Tibial nerve (tissue), 4 donors: ENCODE measurements at regions not wholly inside any gene's neighbourhood (a gene's known extent, or its start where the extent isn't known, plus 50 kb on each side); places are given as distances from the start of the nearest gene placed in this dataset.

Experiments
- DNase-seq, 2 donors: peaks; one replicate each; pipeline ENCODE4 v3.0.0-alpha.2; 2019; ENCODE audit warnings: low spot score in 2 of 2
- H3K27ac ChIP-seq, 4 donors: fragments of 200-600 bp; sonication (generic) in 3 of 4; one replicate each; pipeline ENCODE4 v1.5.1; 2017 to 2019; ENCODE audit warnings: mild to moderate bottlenecking in 1 of 4
- H3K27me3 ChIP-seq, 2 donors: fragments of 200-600 bp; sonication (generic) in 1 of 2; one replicate each; pipeline versions ENCODE4 v1.5.1 to v1.6.0; 2017 to 2019
- H3K36me3 ChIP-seq, 3 donors: fragments of 200-600 bp; sonication (generic); one replicate each; pipeline ENCODE4 v1.5.1; 2018 to 2019
- H3K4me1 ChIP-seq, 4 donors: fragments of 200-600 bp; sonication (generic) in 3 of 4; one replicate each; pipeline ENCODE4 v1.5.1; 2017 to 2019
- H3K4me3 ChIP-seq, 4 donors: fragments of 200-600 bp; sonication (generic) in 3 of 4; one replicate each; pipeline ENCODE4 v1.5.1; 2017 to 2019; ENCODE audit warnings: mild to moderate bottlenecking in 1 of 4, moderate library complexity in 1 of 4
- H3K9me3 ChIP-seq, 4 donors: fragments of 200-600 bp; sonication (generic) in 3 of 4; one replicate each; pipeline ENCODE4 v1.5.1; 2017 to 2019
- EP300 ChIP-seq, 2 donors: sonication (generic); formaldehyde crosslinking; IDR thresholded peaks; one replicate each; pipeline ENCODE4 v1.6.1; 2017; ENCODE audit warnings: antibody characterized with exemption in 2 of 2, mild to moderate bottlenecking in 1 of 2
- POLR2A ChIP-seq, 2 donors: fragments of 450-650 bp; IDR thresholded peaks; one replicate each; pipeline ENCODE4 v1.6.1; 2017; ENCODE audit warnings: antibody characterized with exemption in 2 of 2, mild to moderate bottlenecking in 2 of 2, moderate library complexity in 2 of 2
- WGBS, 2 donors: methylation state at CpG; one replicate each; pipeline ENCODE4 v1.1.5; 2018; 5-methylcytosine and 5-hydroxymethylcytosine counted together
- TF ChIP-seq, protein P1 (sequence below), 5 experiments: fragments of 200-600 bp in 3 of 5; fragments of 450-650 bp in 2 of 5; sonication (generic) in 3 of 5; IDR thresholded peaks; one replicate each; pipeline ENCODE4 v1.5.1; 2016 to 2019; ENCODE audit warnings: antibody characterized with exemption in 5 of 5, mild to moderate bottlenecking in 3 of 5, moderate library complexity in 2 of 5

DNA sequence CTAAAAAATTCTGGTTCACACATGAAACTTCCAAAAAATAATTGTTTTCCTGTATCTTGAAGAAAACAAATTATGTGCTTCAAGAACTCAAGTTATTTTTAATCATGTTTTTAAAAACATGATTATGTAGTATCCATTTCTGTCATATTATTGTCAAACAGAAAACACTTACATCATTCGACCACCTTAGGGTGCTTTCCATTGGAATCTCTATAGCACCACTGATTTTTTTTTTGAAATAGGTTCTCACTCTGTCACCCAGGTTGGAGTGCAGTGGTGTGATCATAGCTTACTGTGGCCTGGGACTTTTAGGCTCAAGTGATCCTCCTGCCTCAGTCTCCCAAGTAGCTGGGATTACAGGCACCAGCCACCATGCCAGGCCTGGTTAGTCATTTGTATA, 457.3 kb downstream of the SI start:
- no peaks in the 10 kb centered on the region for H3K4me1 ChIP-seq
- no peaks in the 10 kb centered on the region for H3K27me3 ChIP-seq
- H3K36me3 ChIP-seq: no peaks in the 10 kb centered on the region
- no peak overlapping the region for H3K4me3 ChIP-seq
- TF ChIP-seq EP300 (IDR thresholded peaks at IDR 0.05): no peak
- TF ChIP-seq, protein P1, sequence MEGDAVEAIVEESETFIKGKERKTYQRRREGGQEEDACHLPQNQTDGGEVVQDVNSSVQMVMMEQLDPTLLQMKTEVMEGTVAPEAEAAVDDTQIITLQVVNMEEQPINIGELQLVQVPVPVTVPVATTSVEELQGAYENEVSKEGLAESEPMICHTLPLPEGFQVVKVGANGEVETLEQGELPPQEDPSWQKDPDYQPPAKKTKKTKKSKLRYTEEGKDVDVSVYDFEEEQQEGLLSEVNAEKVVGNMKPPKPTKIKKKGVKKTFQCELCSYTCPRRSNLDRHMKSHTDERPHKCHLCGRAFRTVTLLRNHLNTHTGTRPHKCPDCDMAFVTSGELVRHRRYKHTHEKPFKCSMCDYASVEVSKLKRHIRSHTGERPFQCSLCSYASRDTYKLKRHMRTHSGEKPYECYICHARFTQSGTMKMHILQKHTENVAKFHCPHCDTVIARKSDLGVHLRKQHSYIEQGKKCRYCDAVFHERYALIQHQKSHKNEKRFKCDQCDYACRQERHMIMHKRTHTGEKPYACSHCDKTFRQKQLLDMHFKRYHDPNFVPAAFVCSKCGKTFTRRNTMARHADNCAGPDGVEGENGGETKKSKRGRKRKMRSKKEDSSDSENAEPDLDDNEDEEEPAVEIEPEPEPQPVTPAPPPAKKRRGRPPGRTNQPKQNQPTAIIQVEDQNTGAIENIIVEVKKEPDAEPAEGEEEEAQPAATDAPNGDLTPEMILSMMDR (IDR thresholded peaks at IDR 0.05): no peak
- TF ChIP-seq POLR2A (IDR thresholded peaks at IDR 0.05): no peak
- no peak for DNase-seq
- no peaks in the 10 kb centered on the region for H3K9me3 ChIP-seq
- H3K27ac ChIP-seq: no peak overlapping the region
- 91 to 95% methylated on average over 1 of the region's 1 CpG for WGBS, 2 donors

GRCh38 chr3:164620423-164620822, 457.9 kb downstream of the SI start:
- Histone ChIP-seq H3K4me3 (no peak overlapping the region), H3K36me3 (no peaks in the 10 kb centered on the region), H3K27ac (no peak overlapping the region), H3K27me3 (no peaks in the 10 kb centered on the region), H3K9me3 (no peaks in the 10 kb centered on the region), H3K4me1 (no peaks in the 10 kb centered on the region)
- no peak for DNase-seq
- TF ChIP-seq POLR2A (IDR thresholded peaks at IDR 0.05): no peak
- no peak for TF ChIP-seq EP300 (IDR thresholded peaks at IDR 0.05)
- TF ChIP-seq, protein P1 (IDR thresholded peaks at IDR 0.05): no peak
- 63 to 66% methylated on average over 4 of the region's 4 CpGs for WGBS, 2 donors

DNA sequence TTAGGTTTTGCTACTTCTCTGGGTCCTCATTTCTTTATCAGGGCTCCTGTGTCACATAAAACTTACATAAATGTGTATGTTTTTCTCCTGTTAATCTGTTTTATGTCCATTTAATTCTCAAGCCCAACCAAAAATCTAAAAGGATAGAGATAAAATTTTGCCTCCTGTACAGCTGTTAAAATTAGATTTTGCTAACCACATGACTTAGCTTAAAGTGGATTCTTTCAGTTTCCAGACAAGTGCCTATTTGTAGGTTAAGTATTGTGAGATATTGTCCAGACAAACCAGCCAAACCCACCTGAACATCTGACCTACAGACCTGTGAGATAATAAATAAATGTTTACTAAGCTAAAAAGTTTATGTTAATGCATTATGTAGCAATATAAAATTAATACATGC, 465.5 kb downstream of the SI start:
- Histone ChIP-seq H3K36me3 (no peaks in the 10 kb centered on the region), H3K4me3 (no peak overlapping the region), H3K4me1 (no peaks in the 10 kb centered on the region), H3K27me3 (no peaks in the 10 kb centered on the region), H3K9me3 (no peaks in the 10 kb centered on the region), H3K27ac (no peak overlapping the region)
- no peak for DNase-seq
- TF ChIP-seq EP300 (IDR thresholded peaks at IDR 0.05) (no peak), POLR2A (IDR thresholded peaks at IDR 0.05) (no peak)
- TF ChIP-seq, protein P1 (IDR thresholded peaks at IDR 0.05): no peak

DNA sequence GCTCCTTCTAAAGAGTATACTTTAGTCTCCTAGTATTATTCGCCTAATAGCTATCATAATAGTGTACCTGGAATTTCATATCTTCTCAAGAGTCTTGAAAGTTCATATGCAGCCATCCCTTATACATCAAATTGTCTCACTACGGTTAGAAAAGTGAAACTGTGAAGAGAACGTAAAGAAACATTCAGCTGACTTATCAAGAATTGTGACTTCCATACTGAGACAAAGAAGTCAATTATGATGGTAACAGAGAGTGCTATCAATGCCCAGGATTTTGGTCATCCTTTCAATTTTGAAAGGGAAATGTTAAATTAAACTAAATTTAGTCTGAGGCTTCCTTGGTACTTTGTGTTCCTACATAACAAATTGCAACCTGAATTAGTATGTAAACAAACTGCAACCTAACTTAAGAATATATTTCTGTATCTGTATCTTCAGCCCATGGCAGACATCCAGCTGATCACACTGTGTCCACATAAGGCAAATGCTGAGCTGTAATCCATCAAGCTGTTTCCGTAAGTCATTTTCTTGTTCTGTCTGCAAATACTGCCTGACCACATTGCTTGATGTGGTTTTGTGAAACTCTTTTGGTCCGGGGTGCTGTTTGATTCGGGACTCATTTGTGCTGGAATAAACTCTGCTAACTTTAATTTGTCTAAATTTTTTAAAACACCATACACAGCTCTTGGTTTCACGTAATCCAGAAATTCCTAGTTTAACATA, 469.6 kb downstream of the SI start:
- Histone ChIP-seq H3K27ac (no peak overlapping the region), H3K27me3 (no peaks in the 10 kb centered on the region), H3K4me1 (no peaks in the 10 kb centered on the region), H3K4me3 (no peak overlapping the region), H3K9me3 (no peaks in the 10 kb centered on the region), H3K36me3 (no peaks in the 10 kb centered on the region)
- no peak for TF ChIP-seq POLR2A (IDR thresholded peaks at IDR 0.05)
- no peak for TF ChIP-seq EP300 (IDR thresholded peaks at IDR 0.05)
- TF ChIP-seq, protein P1 (IDR thresholded peaks at IDR 0.05): no peak
- no peak for DNase-seq
- WGBS, 2 donors: 72 to 77% methylated on average over 7 of the region's 7 CpGs

DNA sequence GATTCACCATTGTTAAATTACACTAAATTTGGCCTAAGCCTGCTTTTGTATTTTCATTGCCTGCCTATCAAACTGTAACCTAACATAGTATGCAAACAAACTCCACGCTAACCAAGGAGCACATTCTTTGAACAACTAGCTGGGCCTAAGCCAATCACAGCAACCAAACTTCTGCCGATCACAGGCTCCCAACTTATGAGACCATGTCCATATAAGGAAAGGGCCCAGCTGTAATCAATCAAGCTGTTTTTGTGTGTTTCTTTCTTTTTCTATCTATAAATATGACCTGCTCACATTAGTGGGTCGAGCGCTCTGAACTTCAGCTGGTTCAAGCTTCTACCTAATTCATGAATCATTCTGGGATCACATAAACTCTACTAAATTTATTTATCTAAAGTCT, 473.6 kb downstream of the SI start:
- Histone ChIP-seq H3K36me3 (no peaks in the 10 kb centered on the region), H3K27me3 (no peaks in the 10 kb centered on the region), H3K4me3 (no peak overlapping the region), H3K27ac (no peak overlapping the region), H3K4me1 (no peaks in the 10 kb centered on the region), H3K9me3 (peaks cover 0 to 5% (median 0%) of the 10 kb centered on the region in 4 donors)
- DNase-seq: no peak
- TF ChIP-seq EP300 (IDR thresholded peaks at IDR 0.05) (no peak), POLR2A (IDR thresholded peaks at IDR 0.05) (no peak)
- TF ChIP-seq, protein P1 (IDR thresholded peaks at IDR 0.05): no peak
- WGBS, 2 donors: 56 to 61% methylated on average over 4 of the region's 4 CpGs
